ENCODE measurements at regions not wholly inside any gene's neighbourhood (a gene's known extent, or its start where the extent isn't known, plus 50 kb on each side); places are given as distances from the start of the nearest gene placed in this dataset.

GRCh38 chr7:12756821-12757220 is 69.4 kb downstream of the ARL4A start:
- TF ChIP-seq CTCF (IDR thresholded peaks at IDR 0.05; ENCODE audit: low read depth, low read length, poor library complexity, severe bottlenecking) (no peak), EZH2phosphoT487 (IDR thresholded peaks at IDR 0.05; ENCODE audit: borderline replicate concordance, low read length) (no peak)

All from DOHH2 (cell line).